ENCODE measurements at regions not wholly inside any gene's neighbourhood (a gene's known extent, or its start where the extent isn't known, plus 50 kb on each side); places are given as distances from the start of the nearest gene placed in this dataset.
A peak's percentile ranks its signal among the peaks of the same experiment; 100 is the strongest.

GRCh38 chr2:7473135-7473771 lies 556.0 kb downstream of the RNF144A start:
- no peak for DNase-seq

- no peak for DNase-seq
These were observed 559.2 kb downstream of the RNF144A start for GRCh38 chr2:7476371-7476770.

GRCh38 chr2:7479603-7480002 lies 562.4 kb downstream of the RNF144A start:
- DNase-seq: no peak

GRCh38 chr2:7480431-7480830 lies 563.2 kb downstream of the RNF144A start:
- DNase-seq: no peak

- DNase-seq: no peak
These were observed 573.5 kb downstream of the RNF144A start for GRCh38 chr2:7490672-7491071.

GRCh38 chr2:7492719-7493118 lies 575.5 kb downstream of the RNF144A start:
- DNase-seq: no peak

GRCh38 chr2:7497178-7497577 lies 580.0 kb downstream of the RNF144A start:
- no peak for DNase-seq

- DNase-seq: no peak
These were observed 581.8 kb downstream of the RNF144A start for GRCh38 chr2:7499018-7499417.

GRCh38 chr2:7502336-7502735 lies 585.1 kb downstream of the RNF144A start:
- no peak for DNase-seq

- no peak for DNase-seq
These were observed 591.2 kb downstream of the RNF144A start for GRCh38 chr2:7508296-7508943.

- DNase-seq: no peak
These were observed 593.1 kb downstream of the RNF144A start for GRCh38 chr2:7510353-7510752.

GRCh38 chr2:7513834-7514233 lies 596.6 kb downstream of the RNF144A start:
- no peak for DNase-seq

- DNase-seq: no peak
These were observed 598.1 kb downstream of the RNF144A start for GRCh38 chr2:7515327-7515726.

- DNase-seq: no peak
These were observed 599.4 kb downstream of the RNF144A start for GRCh38 chr2:7516484-7517063.

- peak; percentile 3 to 38 for DNase-seq
These were observed 599.9 kb downstream of the RNF144A start for GRCh38 chr2:7517088-7517487.

GRCh38 chr2:7517851-7518250 lies 600.6 kb downstream of the RNF144A start:
- DNase-seq: no peak

GRCh38 chr2:7523481-7524120 lies 606.4 kb downstream of the RNF144A start:
- no peak for DNase-seq

- no peak for DNase-seq
These were observed 607.0 kb downstream of the RNF144A start for GRCh38 chr2:7524195-7524594.

GRCh38 chr2:7525746-7526145 lies 608.5 kb downstream of the RNF144A start:
- DNase-seq: no peak

- DNase-seq: no peak
These were observed 610.0 kb downstream of the RNF144A start for GRCh38 chr2:7527165-7527722.

- no peak for DNase-seq
These were observed 612.8 kb downstream of the RNF144A start for GRCh38 chr2:7530001-7530400.

GRCh38 chr2:7539077-7539476 lies 621.9 kb downstream of the RNF144A start:
- DNase-seq: peak in 1 of 2 donors; percentile 14

GRCh38 chr2:7539760-7540159 lies 622.5 kb downstream of the RNF144A start:
- DNase-seq: no peak
